ENCODE measurements at regions not wholly inside any gene's neighbourhood (a gene's known extent, or its start where the extent isn't known, plus 50 kb on each side); places are given as distances from the start of the nearest gene placed in this dataset.

DNA sequence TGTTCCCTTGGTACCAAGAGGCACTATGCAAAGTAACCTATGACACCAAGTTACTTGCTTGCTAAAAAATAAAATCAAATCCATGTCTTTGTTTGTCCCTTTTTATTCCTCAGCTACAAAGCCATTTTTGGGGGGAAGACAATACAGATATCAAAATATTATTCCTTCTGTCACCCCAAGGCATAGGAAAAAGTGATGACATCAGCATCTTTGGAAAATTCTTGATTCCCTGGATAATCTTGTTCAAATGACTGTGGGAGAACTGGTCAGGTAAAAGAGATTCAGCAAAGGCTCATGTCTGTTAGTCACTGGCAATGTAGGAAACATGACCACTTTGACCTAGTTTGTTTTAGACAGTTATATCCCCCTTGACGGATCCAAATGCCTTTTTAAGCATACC is 373.1 kb downstream of the MAT2B start:
- ChIA-PET POLR2A (no interaction called here), SMC1A (ENCODE audit: uncharacterized antibody, unreplicated experiment) (no interaction called here), CTCF (no interaction called here), RAD21 (ENCODE audit: unreplicated experiment) (no interaction called here)
- in situ Hi-C loops (cut with MboI) (no loop called here), intact Hi-C loops (cut with micrococcal nuclease; ENCODE audit: unreplicated experiment) (no loop called here)
- no peak for DNase-seq (ENCODE audit: low read depth, low spot score)
- no peaks in the 10 kb centered on the region for H3K79me2 ChIP-seq (ENCODE audit: control insufficient read depth, insufficient read depth, low read length)
- no peak overlapping the region for H3K4me2 ChIP-seq (ENCODE audit: control insufficient read depth, insufficient read depth)
- ATAC-seq = no peak
- BruUV-seq (replicated peaks) = no TSS peak
- H4K20me1 ChIP-seq (ENCODE audit: control insufficient read depth, insufficient read depth) = no peaks in the 10 kb centered on the region
- FAIRE-seq = no peak
- H3K4me1 ChIP-seq (ENCODE audit: control insufficient read depth, insufficient read depth, low read length) = no peaks in the 10 kb centered on the region
- WGBS (ENCODE audit: insufficient coverage, insufficient replicate concordance, low lambda C conversion rate, missing lambda C conversion rate) = 50% methylated on average over 1 of the region's 1 CpG
- no peaks in the 10 kb centered on the region for H3K9me3 ChIP-seq (replicated peaks; ENCODE audit: control insufficient read depth, insufficient read depth, low read length)
- no peaks in the 10 kb centered on the region for H3K27me3 ChIP-seq (replicated peaks in 1 of 2; ENCODE audit: control insufficient read depth in 2 of 2, insufficient read depth in 2 of 2, low read length in 1 of 2)
- TF ChIP-seq EZH2 (IDR thresholded peaks at IDR 0.05; ENCODE audit: borderline replicate concordance, control insufficient read depth, low read depth, low read length) = no peak
- no peak for TF ChIP-seq HCFC1 (IDR thresholded peaks at IDR 0.05; ENCODE audit: low read length)
- TF ChIP-seq, protein P1, sequence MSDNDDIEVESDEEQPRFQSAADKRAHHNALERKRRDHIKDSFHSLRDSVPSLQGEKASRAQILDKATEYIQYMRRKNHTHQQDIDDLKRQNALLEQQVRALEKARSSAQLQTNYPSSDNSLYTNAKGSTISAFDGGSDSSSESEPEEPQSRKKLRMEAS (IDR thresholded peaks at IDR 0.05; ENCODE audit: low read depth, low read length) = no peak
- H3K36me3 ChIP-seq (ENCODE audit: control insufficient read depth in 2 of 2, insufficient read depth in 2 of 2, low read length in 1 of 2) = no peaks in the 10 kb centered on the region
- H3K4me3 ChIP-seq = no peak overlapping the region
- H2AFZ ChIP-seq (ENCODE audit: control insufficient read depth, low read depth, low read length) = no peak overlapping the region
- H3K9ac ChIP-seq (ENCODE audit: control insufficient read depth, insufficient read depth, low read length) = no peak overlapping the region
- no peak overlapping the region for H3K27ac ChIP-seq (ENCODE audit: control insufficient read depth, insufficient read depth)

DNA sequence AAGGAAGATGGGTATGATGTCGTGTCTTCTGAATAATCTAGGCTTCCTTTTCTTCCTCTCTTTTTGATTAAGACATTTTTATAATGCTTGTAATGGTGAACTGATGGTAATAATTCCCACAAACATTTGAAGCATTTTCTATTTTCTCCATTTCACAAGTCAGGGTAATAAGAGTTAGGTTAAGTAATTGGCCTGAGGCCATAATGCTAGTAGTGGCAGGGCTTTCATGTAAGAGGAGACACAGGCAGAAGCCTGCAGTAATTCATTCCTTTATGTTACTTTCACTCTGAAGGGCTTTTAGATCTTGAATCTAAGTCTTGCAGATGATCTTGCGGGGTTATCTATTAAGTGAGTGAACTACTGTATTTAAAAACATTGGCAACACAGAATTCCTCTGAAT is 374.9 kb downstream of the MAT2B start:
- in situ Hi-C loops (cut with MboI) = no loop called here
- ChIA-PET CTCF (no interaction called here), RAD21 (ENCODE audit: unreplicated experiment) (no interaction called here), POLR2A (no interaction called here), SMC1A (ENCODE audit: uncharacterized antibody, unreplicated experiment) (no interaction called here)
- Histone ChIP-seq H4K20me1 (ENCODE audit: control insufficient read depth, insufficient read depth) (no peaks in the 10 kb centered on the region), H3K4me1 (ENCODE audit: control insufficient read depth, insufficient read depth, low read length) (no peaks in the 10 kb centered on the region), H2AFZ (ENCODE audit: control insufficient read depth, low read depth, low read length) (no peak overlapping the region), H3K36me3 (ENCODE audit: control insufficient read depth in 2 of 2, insufficient read depth in 2 of 2, low read length in 1 of 2) (no peaks in the 10 kb centered on the region), H3K9ac (ENCODE audit: control insufficient read depth, insufficient read depth, low read length) (no peak overlapping the region), H3K4me2 (ENCODE audit: control insufficient read depth, insufficient read depth) (no peak overlapping the region), H3K9me3 (replicated peaks; ENCODE audit: control insufficient read depth, insufficient read depth, low read length) (no peaks in the 10 kb centered on the region), H3K4me3 (no peak overlapping the region), H3K79me2 (ENCODE audit: control insufficient read depth, insufficient read depth, low read length) (no peaks in the 10 kb centered on the region), H3K27me3 (replicated peaks in 1 of 2; ENCODE audit: control insufficient read depth in 2 of 2, insufficient read depth in 2 of 2, low read length in 1 of 2) (no peaks in the 10 kb centered on the region), H3K27ac (ENCODE audit: control insufficient read depth, insufficient read depth) (no peak overlapping the region)
- BruUV-seq (replicated peaks) = no TSS peak
- ATAC-seq (no peak), DNase-seq (ENCODE audit: low read depth, low spot score) (no peak), FAIRE-seq (no peak)
- no peak for TF ChIP-seq EZH2 (IDR thresholded peaks at IDR 0.05; ENCODE audit: borderline replicate concordance, control insufficient read depth, low read depth, low read length)
- TF ChIP-seq, protein P2, sequence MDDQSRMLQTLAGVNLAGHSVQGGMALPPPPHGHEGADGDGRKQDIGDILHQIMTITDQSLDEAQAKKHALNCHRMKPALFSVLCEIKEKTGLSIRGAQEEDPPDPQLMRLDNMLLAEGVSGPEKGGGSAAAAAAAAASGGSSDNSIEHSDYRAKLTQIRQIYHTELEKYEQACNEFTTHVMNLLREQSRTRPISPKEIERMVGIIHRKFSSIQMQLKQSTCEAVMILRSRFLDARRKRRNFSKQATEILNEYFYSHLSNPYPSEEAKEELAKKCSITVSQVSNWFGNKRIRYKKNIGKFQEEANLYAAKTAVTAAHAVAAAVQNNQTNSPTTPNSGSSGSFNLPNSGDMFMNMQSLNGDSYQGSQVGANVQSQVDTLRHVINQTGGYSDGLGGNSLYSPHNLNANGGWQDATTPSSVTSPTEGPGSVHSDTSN (IDR thresholded peaks at IDR 0.05; ENCODE audit: insufficient replicate concordance, low read depth, low read length) = no peak
- TF ChIP-seq PAX5 (IDR thresholded peaks at IDR 0.05; ENCODE audit: borderline replicate concordance, low read depth, low read length) = no peak
- TF ChIP-seq TBL1XR1 (IDR thresholded peaks at IDR 0.05; ENCODE audit: low read depth, low read length) = no peak
- no peak for TF ChIP-seq EP300 (IDR thresholded peaks at IDR 0.05; ENCODE audit: borderline replicate concordance in 1 of 2, control insufficient read depth in 1 of 2, low read depth in 2 of 2, low read length in 2 of 2)
- no peak for TF ChIP-seq GATAD2B (conservative IDR thresholded peaks at IDR 0.05; ENCODE audit: low read depth)
- TF ChIP-seq, protein P3, sequence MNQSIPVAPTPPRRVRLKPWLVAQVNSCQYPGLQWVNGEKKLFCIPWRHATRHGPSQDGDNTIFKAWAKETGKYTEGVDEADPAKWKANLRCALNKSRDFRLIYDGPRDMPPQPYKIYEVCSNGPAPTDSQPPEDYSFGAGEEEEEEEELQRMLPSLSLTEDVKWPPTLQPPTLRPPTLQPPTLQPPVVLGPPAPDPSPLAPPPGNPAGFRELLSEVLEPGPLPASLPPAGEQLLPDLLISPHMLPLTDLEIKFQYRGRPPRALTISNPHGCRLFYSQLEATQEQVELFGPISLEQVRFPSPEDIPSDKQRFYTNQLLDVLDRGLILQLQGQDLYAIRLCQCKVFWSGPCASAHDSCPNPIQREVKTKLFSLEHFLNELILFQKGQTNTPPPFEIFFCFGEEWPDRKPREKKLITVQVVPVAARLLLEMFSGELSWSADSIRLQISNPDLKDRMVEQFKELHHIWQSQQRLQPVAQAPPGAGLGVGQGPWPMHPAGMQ (IDR thresholded peaks at IDR 0.05; ENCODE audit: borderline replicate concordance) = no peak
- TF ChIP-seq NR2C1 (IDR thresholded peaks at IDR 0.05) = no peak
- no peak for TF ChIP-seq ZNF207 (IDR thresholded peaks at IDR 0.05; ENCODE audit: borderline replicate concordance)
- intact Hi-C loops (cut with micrococcal nuclease; ENCODE audit: unreplicated experiment) = no loop called here
- WGBS (ENCODE audit: insufficient coverage, insufficient replicate concordance, low lambda C conversion rate, missing lambda C conversion rate) = 38% methylated on average over 2 of the region's 2 CpGs

Measured in GM12878 (cell line).